PC-9 (cell line): ENCODE measurements at regions not wholly inside any gene's neighbourhood (a gene's known extent, or its start where the extent isn't known, plus 50 kb on each side); places are given as distances from the start of the nearest gene placed in this dataset.

Source experiments
- EZH2 ChIP-seq: fragments of 200-600 bp; sonication (generic); IDR thresholded peaks from 2 replicates; pipeline ENCODE4 v1.8.0; 2017; ENCODE audit warnings: antibody characterized with exemption, low read depth
- TF ChIP-seq, protein P1 (sequence below): fragments of 200-600 bp; sonication (generic); conservative IDR thresholded peaks from 2 replicates; pipeline ENCODE4 v1.6.1; 2017; ENCODE audit warnings: mixed run types, antibody characterized with exemption, mild to moderate bottlenecking, moderate library complexity

DNA sequence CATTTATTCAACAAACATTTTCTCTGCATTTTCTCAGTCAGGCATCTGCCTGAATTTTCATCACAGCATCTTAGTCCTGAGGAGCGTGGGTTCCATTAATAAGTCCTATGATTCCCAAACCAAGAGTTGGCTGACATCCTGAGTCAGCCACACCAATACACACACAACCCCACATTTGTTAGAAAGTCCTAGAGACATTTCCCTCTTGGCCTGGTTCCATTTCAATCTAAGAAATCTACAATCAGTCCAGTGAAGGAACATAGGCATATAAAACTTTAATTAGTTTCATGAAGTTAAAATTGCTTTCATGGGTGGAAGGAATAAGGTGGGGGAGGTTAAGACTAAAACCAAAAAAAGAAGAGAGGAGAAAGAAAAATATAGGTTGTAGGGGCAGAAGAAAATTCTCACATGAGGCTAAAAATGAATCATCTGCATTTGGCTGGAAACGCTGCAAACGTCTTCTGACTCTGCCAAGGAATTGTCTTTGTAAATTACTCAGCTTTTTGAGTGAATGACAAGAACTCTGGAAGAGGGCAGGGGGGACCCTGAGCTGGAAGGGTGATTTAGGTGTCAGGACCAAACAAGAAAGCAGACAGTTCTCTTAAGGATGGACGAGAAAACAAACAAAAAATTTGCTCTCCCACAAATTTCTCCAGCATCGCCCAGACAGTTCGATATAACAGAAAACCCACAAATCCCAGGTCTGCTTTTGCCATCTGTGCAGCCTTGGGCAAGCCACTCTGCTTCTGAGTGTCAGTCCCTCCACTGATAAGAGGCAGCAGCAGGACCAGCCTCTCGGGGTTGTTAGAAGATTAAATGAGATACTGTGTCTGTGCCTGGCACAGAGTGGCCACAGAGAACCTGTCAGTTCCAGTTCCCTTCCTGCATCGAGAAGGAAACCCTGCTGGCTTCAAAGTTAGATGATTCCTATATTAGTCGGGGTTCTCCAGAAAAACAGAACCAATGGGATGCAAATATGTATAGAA is 289.7 kb downstream of the CDK5RAP2 start:
- TF ChIP-seq, protein P1, sequence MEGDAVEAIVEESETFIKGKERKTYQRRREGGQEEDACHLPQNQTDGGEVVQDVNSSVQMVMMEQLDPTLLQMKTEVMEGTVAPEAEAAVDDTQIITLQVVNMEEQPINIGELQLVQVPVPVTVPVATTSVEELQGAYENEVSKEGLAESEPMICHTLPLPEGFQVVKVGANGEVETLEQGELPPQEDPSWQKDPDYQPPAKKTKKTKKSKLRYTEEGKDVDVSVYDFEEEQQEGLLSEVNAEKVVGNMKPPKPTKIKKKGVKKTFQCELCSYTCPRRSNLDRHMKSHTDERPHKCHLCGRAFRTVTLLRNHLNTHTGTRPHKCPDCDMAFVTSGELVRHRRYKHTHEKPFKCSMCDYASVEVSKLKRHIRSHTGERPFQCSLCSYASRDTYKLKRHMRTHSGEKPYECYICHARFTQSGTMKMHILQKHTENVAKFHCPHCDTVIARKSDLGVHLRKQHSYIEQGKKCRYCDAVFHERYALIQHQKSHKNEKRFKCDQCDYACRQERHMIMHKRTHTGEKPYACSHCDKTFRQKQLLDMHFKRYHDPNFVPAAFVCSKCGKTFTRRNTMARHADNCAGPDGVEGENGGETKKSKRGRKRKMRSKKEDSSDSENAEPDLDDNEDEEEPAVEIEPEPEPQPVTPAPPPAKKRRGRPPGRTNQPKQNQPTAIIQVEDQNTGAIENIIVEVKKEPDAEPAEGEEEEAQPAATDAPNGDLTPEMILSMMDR: no peak
- no peak for TF ChIP-seq EZH2
